ENCODE measurements at regions not wholly inside any gene's neighbourhood (a gene's known extent, or its start where the extent isn't known, plus 50 kb on each side); places are given as distances from the start of the nearest gene placed in this dataset.

DNA sequence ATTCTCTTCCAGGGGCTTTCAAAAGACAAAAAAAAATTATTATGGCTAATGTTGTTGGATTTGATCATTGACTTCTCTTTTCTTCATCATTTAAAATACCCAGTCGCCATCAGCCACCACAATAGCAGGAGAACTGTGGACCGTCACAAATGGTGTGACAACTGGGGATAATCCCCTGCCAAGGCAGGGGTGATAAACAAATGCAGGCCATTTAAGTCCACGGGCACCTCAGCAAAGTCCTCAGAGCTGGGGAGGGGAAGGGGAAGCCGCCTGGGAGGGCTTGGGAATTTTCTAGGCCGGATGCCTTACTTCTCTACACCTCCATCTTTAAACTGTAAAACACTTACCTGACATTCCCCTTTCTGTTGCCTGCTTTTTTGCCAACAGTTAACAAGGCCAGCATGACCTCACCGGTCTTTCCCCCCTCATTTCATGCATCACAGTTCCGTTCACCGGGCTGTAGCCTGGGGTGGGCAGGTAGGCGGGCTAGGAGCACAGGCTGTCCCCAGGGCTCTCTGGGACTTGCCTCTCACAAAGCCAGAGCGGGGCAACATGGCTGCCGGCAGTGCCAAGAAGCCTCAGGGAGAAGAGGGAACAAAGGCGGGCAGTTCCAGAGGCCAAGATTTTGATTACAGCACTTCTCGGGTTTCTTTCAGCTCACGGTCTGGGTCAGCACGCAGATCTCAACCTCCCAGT lies 820.4 kb downstream of the BCL11A start:
- DNase-seq (ENCODE audit: low spot score in 2 of 2) (no peak), ATAC-seq (replicated peaks; ENCODE audit: extremely low read depth, poor library complexity, severe bottlenecking) (no peak)
- H3K36me3 Mint-ChIP-seq (ENCODE audit: insufficient read depth) = no peaks in the 10 kb centered on the region
- no peak overlapping the region for H3K27ac Mint-ChIP-seq (ENCODE audit: low read depth)
- no peaks in the 10 kb centered on the region for H3K4me1 Mint-ChIP-seq
- no peak overlapping the region for H3K4me3 Mint-ChIP-seq
- peaks cover 5% of the 10 kb centered on the region for H3K9me3 Mint-ChIP-seq
- no peaks in the 10 kb centered on the region for H3K27me3 Mint-ChIP-seq

DNA sequence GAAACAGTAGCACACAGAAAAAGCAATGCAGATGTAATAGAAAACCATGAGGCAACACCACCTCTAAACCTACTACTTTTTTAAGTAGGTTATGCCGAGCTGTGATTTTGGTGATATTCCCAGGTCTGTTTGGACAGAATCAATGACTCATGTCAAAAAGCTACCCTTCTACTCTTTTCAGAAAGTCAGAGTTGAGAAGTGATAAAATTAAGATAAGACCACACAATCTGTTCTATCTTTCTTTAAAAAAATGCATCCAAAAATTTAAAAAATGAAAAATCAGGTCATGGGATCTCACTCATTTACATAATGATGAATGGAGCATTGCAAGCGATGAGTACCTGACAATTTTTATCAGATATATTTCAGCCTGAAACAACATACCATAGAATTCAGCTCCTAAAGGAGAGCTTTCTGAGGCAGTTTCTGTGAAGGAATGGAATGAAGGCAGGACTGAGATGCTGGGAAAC lies 826.3 kb downstream of the BCL11A start:
- ATAC-seq (replicated peaks; ENCODE audit: extremely low read depth, poor library complexity, severe bottlenecking) (no peak), DNase-seq (ENCODE audit: low spot score in 2 of 2) (no peak)
- H3K4me3 Mint-ChIP-seq = no peak overlapping the region
- no peaks in the 10 kb centered on the region for H3K27me3 Mint-ChIP-seq
- no peaks in the 10 kb centered on the region for H3K36me3 Mint-ChIP-seq (ENCODE audit: insufficient read depth)
- H3K27ac Mint-ChIP-seq (ENCODE audit: low read depth) = no peak overlapping the region
- peaks cover 12% of the 10 kb centered on the region for H3K9me3 Mint-ChIP-seq
- H3K4me1 Mint-ChIP-seq = no peaks in the 10 kb centered on the region

DNA sequence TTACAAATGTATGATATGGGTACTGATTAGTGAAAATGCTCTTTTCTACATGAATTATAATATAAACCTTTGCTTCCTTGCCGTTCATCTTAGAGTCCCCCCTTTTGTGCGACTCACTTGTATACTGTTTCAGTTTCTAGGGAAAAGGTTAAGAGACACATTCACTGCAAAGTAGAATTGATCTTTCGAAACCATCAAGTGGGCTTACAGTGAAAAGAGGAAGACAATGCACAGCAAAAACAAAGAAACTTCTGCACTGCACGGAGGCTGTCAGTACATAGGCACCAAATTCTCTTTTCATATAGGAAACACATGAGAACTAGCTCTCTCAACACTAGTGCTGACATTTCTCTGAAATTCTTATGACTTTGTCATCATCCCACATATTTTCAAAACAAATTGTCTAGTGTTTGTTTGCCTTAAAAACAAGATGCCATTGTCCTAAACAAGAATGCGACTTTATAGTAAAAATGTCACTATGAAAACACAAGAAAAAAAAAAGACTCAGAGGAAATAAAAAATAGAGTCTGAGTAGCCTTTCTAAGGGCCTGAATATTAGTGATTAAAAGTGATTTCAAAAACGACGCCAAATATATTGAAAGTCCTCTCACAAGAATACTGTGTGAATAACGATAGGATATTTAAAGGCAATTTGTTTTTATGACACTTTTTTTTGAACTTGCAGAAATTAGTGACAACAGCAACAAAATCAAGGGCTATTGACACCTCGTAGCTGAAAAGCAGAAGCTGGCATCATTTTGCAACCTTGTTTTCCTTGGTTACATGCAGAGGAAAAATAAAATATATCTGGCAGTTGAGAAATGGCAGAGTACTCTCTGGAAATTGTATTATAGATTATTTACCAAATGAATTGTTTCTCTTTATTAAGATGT lies 827.0 kb downstream of the BCL11A start:
- peaks cover 12% of the 10 kb centered on the region for H3K9me3 Mint-ChIP-seq
- no peak overlapping the region for H3K4me3 Mint-ChIP-seq
- H3K27ac Mint-ChIP-seq (ENCODE audit: low read depth) = no peak overlapping the region
- DNase-seq (ENCODE audit: low spot score in 2 of 2) (no peak), ATAC-seq (replicated peaks; ENCODE audit: extremely low read depth, poor library complexity, severe bottlenecking) (no peak)
- no peaks in the 10 kb centered on the region for H3K27me3 Mint-ChIP-seq
- H3K36me3 Mint-ChIP-seq (ENCODE audit: insufficient read depth) = no peaks in the 10 kb centered on the region
- H3K4me1 Mint-ChIP-seq = no peaks in the 10 kb centered on the region

DNA sequence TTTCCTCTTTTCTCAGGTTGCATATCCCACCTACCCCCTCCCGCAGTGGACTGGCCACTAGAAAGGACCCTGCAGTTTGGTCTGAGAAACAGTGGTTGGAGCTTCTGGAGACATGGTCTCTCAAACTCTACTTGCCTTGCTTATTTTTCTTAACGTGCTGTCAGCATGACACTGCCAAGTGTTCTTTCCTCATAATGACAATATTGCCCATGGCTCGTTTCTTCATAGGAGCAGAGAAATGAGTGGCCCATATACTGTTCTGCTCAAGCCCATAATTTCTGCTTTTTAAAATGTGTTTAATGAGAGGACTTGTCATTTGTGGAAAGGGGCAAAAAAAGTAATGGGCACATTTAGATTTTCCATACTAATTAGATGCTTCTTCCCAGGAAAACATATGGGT lies 828.7 kb downstream of the BCL11A start:
- no peak overlapping the region for H3K4me3 Mint-ChIP-seq
- H3K27ac Mint-ChIP-seq (ENCODE audit: low read depth) = no peak overlapping the region
- no peaks in the 10 kb centered on the region for H3K36me3 Mint-ChIP-seq (ENCODE audit: insufficient read depth)
- no peaks in the 10 kb centered on the region for H3K4me1 Mint-ChIP-seq
- H3K9me3 Mint-ChIP-seq = peaks cover 9% of the 10 kb centered on the region
- ATAC-seq (replicated peaks; ENCODE audit: extremely low read depth, poor library complexity, severe bottlenecking) (no peak), DNase-seq (ENCODE audit: low spot score in 2 of 2) (no peak)
- H3K27me3 Mint-ChIP-seq = no peaks in the 10 kb centered on the region

DNA sequence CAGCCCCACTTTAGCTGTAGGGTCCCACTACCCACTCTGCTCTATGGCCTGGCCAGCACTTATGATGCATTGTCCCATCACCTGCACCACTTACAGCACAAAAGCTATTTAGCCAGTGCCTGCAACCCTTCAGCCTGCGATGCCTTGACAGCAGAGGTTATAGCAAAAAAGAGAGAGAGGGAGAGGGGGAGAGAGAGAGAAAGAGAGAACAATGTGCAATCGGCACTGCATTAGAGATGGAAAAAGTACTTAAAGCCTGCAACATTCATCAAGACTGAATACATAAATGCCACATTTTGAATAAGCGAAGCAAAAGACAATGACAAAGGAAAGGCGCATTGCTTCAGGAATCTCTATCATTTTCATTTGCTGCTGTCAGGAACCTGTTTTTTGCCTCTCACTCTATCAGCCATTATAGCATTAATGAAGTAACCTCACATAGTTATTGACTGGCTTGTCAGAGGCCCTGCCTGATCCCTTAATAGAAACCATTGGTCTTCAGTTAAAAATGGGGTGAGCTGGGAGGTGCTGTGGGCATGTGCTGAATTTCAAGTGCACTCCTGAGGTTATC lies 833.1 kb downstream of the BCL11A start:
- H3K9me3 Mint-ChIP-seq = peaks cover 6% of the 10 kb centered on the region
- no peaks in the 10 kb centered on the region for H3K4me1 Mint-ChIP-seq
- H3K27me3 Mint-ChIP-seq = no peaks in the 10 kb centered on the region
- no peaks in the 10 kb centered on the region for H3K36me3 Mint-ChIP-seq (ENCODE audit: insufficient read depth)
- no peak overlapping the region for H3K4me3 Mint-ChIP-seq
- no peak overlapping the region for H3K27ac Mint-ChIP-seq (ENCODE audit: low read depth)
- DNase-seq (ENCODE audit: low spot score in 2 of 2) = no peak
- no peak for ATAC-seq (replicated peaks; ENCODE audit: extremely low read depth, poor library complexity, severe bottlenecking)

DNA sequence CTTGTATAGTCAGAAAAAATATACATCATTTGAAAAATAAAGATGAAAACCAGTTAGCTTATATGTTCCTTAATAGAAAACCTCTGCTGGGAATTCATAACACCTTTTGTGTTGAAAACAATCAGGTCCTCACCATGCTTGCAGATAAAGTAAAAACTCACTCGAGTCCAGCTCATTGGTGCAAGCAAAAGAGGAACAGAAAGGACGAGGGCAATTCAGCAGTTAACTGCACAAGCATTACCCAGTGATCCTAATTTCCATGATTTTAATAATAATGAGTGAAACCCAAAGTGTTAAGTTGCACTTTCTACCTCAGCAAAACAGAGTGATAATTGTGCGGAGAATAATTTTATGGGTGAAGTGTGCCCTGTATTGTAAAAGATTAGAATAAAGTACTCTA lies 839.9 kb downstream of the BCL11A start:
- no peaks in the 10 kb centered on the region for H3K9me3 Mint-ChIP-seq
- no peak overlapping the region for H3K27ac Mint-ChIP-seq (ENCODE audit: low read depth)
- H3K4me1 Mint-ChIP-seq = no peaks in the 10 kb centered on the region
- no peaks in the 10 kb centered on the region for H3K27me3 Mint-ChIP-seq
- ATAC-seq (replicated peaks; ENCODE audit: extremely low read depth, poor library complexity, severe bottlenecking) = no peak
- no peaks in the 10 kb centered on the region for H3K36me3 Mint-ChIP-seq (ENCODE audit: insufficient read depth)
- no peak for DNase-seq (ENCODE audit: low spot score in 2 of 2)
- no peak overlapping the region for H3K4me3 Mint-ChIP-seq

DNA sequence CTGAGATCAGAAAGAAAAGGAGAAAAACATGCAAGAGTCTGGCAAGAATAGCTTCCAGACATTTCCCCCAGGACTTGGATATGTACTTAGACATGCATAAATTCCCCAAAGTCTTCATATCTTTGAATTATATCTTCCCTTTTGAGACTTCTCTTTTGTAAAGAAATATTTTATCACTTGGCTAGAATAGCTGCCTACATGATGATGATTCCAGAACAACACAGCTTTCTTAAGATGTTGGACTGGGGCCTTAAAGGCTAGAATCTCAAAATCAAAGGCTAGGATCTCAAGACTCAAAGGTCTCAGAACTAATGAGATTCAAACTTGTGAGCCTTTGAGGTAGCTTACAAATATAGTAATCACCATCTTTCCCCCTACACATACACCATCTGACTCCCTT lies 842.3 kb downstream of the BCL11A start:
- H3K27ac Mint-ChIP-seq (ENCODE audit: low read depth) = no peak overlapping the region

DNA sequence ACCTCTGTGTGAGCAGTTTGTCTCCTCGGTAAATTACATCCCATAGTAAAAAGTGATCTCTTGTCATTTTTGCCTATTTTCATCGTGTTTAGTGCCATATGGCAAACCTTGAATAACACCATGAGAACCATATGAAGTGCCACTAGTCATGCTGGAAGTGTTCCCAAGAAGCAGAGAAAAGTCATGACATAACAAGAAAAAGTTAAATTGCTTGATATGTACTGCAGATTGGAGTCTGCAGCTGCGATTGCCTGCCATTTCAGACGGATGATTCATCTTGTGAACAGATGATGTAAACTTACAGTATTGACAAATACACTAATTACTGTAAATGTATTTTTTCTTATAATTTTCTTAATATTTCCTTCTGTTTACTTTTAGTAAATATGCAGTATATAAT lies 846.7 kb downstream of the BCL11A start:
- Mint-ChIP-seq H3K27ac (ENCODE audit: low read depth) (no peak overlapping the region), H3K4me3 (no peak overlapping the region), H3K27me3 (no peaks in the 10 kb centered on the region), H3K36me3 (ENCODE audit: insufficient read depth) (no peaks in the 10 kb centered on the region), H3K9me3 (peaks cover 10% of the 10 kb centered on the region), H3K4me1 (no peaks in the 10 kb centered on the region)
- DNase-seq (ENCODE audit: low spot score in 2 of 2) (no peak), ATAC-seq (replicated peaks; ENCODE audit: extremely low read depth, poor library complexity, severe bottlenecking) (no peak)

More for the DNA sequence above, 842.3 kb downstream of the BCL11A start:
- Mint-ChIP-seq H3K9me3 (no peaks in the 10 kb centered on the region), H3K36me3 (ENCODE audit: insufficient read depth) (no peaks in the 10 kb centered on the region), H3K4me3 (no peak overlapping the region), H3K27me3 (no peaks in the 10 kb centered on the region), H3K4me1 (no peaks in the 10 kb centered on the region)
- no peak for ATAC-seq (replicated peaks; ENCODE audit: extremely low read depth, poor library complexity, severe bottlenecking)
- no peak for DNase-seq (ENCODE audit: low spot score in 2 of 2)

DNA sequence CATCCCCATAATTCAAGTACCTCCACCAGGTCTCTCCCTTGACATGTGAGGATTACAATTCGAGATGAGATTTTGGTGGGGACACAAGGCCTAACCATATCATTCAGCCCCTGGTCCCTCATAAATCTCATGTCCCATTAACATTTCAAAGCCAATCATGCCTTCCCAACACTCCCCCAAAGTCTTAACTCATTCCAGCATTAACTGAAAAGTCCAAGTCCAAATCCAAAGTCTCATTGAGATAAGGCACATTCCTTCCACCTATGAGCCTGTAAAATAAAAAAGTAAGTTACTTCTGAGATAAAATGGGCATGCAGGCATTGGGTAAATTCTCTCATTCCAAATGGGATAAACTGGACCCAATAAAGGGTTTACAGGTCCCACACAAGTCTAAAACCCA lies 849.7 kb downstream of the BCL11A start:
- no peaks in the 10 kb centered on the region for H3K4me1 Mint-ChIP-seq
- no peaks in the 10 kb centered on the region for H3K27me3 Mint-ChIP-seq
- H3K9me3 Mint-ChIP-seq = peaks cover 10% of the 10 kb centered on the region
- no peaks in the 10 kb centered on the region for H3K36me3 Mint-ChIP-seq (ENCODE audit: insufficient read depth)
- ATAC-seq (replicated peaks; ENCODE audit: extremely low read depth, poor library complexity, severe bottlenecking) = no peak
- H3K4me3 Mint-ChIP-seq = no peak overlapping the region
- no peak for DNase-seq (ENCODE audit: low spot score in 2 of 2)
- no peak overlapping the region for H3K27ac Mint-ChIP-seq (ENCODE audit: low read depth)

DNA sequence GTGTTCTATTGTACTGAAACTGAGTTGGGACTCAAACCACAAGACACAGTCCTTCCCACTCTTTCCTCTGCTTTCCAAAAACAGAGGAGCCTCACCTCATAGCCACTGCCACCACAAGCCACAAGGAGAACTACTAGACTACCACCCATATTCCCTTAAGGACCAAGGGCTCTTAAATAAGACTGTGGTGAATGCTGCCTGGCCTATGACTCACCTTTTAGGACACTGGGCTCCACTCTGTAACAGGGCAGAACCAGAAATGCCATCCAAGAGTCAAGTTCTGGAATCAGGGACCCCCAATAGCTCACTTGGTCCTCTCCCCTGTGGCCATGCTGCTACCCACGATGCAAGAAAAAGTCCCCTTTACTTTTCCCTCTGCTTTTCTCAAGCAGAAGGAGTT lies 851.4 kb downstream of the BCL11A start:
- ATAC-seq (replicated peaks; ENCODE audit: extremely low read depth, poor library complexity, severe bottlenecking) = no peak
- no peak for DNase-seq (ENCODE audit: low spot score in 2 of 2)
- no peaks in the 10 kb centered on the region for H3K4me1 Mint-ChIP-seq
- no peak overlapping the region for H3K27ac Mint-ChIP-seq (ENCODE audit: low read depth)
- H3K9me3 Mint-ChIP-seq = peaks cover 10% of the 10 kb centered on the region
- H3K27me3 Mint-ChIP-seq = no peaks in the 10 kb centered on the region
- no peak overlapping the region for H3K4me3 Mint-ChIP-seq
- no peaks in the 10 kb centered on the region for H3K36me3 Mint-ChIP-seq (ENCODE audit: insufficient read depth)

DNA sequence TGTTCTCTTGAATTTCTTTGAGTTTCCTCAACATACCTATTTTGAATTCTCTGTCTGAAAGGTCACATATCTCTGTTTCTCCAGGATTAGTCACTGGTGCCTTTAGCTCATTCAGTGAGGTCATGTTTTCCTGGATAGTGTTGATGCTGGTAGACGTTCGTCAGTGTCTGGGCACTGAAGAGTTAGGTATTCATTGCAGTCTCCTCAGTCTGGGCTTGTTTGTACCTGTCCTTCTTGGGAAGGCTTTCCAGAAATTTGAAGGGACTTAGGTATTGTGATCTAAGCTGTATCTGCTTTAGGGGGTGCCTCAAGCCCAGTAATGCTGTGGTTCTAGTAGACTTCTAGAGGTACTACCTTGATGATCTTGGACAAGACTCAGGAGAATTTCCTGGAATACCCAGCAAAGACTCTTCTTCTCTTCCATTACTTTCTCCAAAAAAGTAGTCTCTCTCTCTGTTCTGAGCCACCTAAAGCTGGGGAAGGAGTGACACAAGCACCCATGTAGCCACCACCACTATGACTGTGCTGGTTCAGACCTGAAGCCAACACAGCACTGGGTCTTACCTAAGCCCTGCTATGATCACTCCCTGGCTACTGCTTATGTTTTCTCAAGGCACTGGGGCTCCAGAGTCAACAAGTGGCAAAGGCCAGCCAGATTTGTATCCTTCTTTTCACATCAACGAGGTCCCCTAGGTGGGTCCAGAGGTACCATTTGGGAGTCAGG lies 852.0 kb downstream of the BCL11A start:
- no peak for DNase-seq (ENCODE audit: low spot score in 2 of 2)
- H3K4me1 Mint-ChIP-seq = no peaks in the 10 kb centered on the region
- peaks cover 10% of the 10 kb centered on the region for H3K9me3 Mint-ChIP-seq
- no peaks in the 10 kb centered on the region for H3K27me3 Mint-ChIP-seq
- H3K27ac Mint-ChIP-seq (ENCODE audit: low read depth) = no peak overlapping the region
- no peaks in the 10 kb centered on the region for H3K36me3 Mint-ChIP-seq (ENCODE audit: insufficient read depth)
- ATAC-seq (replicated peaks; ENCODE audit: extremely low read depth, poor library complexity, severe bottlenecking) = no peak
- H3K4me3 Mint-ChIP-seq = no peak overlapping the region

DNA sequence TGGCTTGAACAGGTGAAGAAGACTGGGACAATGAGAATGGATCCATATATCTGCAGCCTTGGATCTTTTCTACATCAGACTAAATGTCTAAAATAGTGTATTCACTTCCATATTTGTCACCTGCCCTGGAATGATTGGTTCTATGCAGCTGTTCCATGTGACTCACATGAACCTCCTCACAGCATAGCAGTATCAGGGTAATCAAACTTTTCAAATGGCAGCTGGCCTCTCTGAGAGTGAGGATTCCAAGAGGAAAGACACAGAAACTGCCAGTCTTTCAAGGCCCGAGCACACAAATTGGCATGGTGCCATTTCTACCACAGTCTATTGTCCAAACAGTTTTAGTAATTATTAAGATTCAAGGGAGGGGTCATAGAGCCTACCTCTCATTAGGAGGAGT lies 859.3 kb downstream of the BCL11A start:
- Mint-ChIP-seq H3K9me3 (peaks cover 6% of the 10 kb centered on the region), H3K27me3 (no peaks in the 10 kb centered on the region), H3K27ac (ENCODE audit: low read depth) (no peak overlapping the region), H3K4me1 (no peaks in the 10 kb centered on the region), H3K36me3 (ENCODE audit: insufficient read depth) (no peaks in the 10 kb centered on the region), H3K4me3 (no peak overlapping the region)
- DNase-seq (ENCODE audit: low spot score in 2 of 2) (no peak), ATAC-seq (replicated peaks; ENCODE audit: extremely low read depth, poor library complexity, severe bottlenecking) (no peak)
